ENCODE measurements at regions not wholly inside any gene's neighbourhood (a gene's known extent, or its start where the extent isn't known, plus 50 kb on each side); places are given as distances from the start of the nearest gene placed in this dataset.

DNA sequence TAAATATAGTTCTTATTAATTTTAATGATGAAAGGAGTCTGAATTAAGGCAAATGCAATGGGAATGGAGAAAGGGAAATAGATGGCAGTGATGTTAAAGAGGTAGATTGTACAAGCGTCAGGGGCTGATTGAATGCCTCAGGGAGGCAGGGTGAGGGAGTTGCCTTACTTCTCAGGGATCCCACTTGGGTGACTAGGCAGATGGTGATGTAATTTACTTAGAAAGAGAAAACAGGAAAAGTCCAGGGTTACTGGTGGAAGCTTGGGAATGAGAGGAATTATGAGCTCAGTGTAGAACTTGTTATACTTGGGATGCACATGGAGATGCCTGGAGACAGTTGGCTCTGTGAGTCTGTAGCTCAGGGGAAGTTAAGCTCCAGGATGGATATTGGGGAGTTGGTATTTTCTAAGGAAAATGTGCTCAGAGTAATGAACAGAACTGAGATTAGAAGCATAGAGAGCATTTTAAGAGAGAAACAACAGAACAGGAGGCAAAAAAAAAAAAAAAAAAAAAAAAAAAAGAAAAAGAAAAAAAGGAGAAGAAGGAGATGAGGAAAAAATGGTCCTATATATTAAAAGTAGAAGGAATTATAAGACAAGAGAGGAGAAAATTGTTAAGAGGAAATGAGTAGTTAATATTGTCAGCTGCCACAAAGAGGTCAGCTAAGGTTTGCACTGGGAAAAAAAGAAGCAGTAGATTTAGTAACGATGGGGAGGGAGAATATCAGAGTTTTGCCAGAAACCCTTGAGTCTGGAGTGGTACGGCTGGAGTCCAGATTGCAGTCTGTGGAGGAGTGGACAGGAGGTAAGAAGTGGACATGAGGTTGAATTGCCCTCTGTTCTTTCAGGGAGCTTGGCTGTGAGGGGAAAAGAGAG is 88.0 kb upstream of the ELL2 start:
- Histone ChIP-seq H3K4me3 (replicated peaks; ENCODE audit: insufficient read depth, low read length) (no peak overlapping the region), H3K27ac (replicated peaks) (no peak overlapping the region), H3K27me3 (ENCODE audit: insufficient read depth, poor library complexity, severe bottlenecking) (no peaks in the 10 kb centered on the region)
- TF ChIP-seq POLR2AphosphoS5 (IDR thresholded peaks at IDR 0.05; ENCODE audit: low read depth) (no peak), GABPA (IDR thresholded peaks at IDR 0.05; ENCODE audit: low read depth) (no peak), SPI1 (IDR thresholded peaks at IDR 0.05; ENCODE audit: borderline replicate concordance, low read depth) (no peak)
- TF ChIP-seq, protein P1, sequence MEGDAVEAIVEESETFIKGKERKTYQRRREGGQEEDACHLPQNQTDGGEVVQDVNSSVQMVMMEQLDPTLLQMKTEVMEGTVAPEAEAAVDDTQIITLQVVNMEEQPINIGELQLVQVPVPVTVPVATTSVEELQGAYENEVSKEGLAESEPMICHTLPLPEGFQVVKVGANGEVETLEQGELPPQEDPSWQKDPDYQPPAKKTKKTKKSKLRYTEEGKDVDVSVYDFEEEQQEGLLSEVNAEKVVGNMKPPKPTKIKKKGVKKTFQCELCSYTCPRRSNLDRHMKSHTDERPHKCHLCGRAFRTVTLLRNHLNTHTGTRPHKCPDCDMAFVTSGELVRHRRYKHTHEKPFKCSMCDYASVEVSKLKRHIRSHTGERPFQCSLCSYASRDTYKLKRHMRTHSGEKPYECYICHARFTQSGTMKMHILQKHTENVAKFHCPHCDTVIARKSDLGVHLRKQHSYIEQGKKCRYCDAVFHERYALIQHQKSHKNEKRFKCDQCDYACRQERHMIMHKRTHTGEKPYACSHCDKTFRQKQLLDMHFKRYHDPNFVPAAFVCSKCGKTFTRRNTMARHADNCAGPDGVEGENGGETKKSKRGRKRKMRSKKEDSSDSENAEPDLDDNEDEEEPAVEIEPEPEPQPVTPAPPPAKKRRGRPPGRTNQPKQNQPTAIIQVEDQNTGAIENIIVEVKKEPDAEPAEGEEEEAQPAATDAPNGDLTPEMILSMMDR (IDR thresholded peaks at IDR 0.05; ENCODE audit: insufficient read depth, low read length), result no peak
- TF ChIP-seq, protein P2, sequence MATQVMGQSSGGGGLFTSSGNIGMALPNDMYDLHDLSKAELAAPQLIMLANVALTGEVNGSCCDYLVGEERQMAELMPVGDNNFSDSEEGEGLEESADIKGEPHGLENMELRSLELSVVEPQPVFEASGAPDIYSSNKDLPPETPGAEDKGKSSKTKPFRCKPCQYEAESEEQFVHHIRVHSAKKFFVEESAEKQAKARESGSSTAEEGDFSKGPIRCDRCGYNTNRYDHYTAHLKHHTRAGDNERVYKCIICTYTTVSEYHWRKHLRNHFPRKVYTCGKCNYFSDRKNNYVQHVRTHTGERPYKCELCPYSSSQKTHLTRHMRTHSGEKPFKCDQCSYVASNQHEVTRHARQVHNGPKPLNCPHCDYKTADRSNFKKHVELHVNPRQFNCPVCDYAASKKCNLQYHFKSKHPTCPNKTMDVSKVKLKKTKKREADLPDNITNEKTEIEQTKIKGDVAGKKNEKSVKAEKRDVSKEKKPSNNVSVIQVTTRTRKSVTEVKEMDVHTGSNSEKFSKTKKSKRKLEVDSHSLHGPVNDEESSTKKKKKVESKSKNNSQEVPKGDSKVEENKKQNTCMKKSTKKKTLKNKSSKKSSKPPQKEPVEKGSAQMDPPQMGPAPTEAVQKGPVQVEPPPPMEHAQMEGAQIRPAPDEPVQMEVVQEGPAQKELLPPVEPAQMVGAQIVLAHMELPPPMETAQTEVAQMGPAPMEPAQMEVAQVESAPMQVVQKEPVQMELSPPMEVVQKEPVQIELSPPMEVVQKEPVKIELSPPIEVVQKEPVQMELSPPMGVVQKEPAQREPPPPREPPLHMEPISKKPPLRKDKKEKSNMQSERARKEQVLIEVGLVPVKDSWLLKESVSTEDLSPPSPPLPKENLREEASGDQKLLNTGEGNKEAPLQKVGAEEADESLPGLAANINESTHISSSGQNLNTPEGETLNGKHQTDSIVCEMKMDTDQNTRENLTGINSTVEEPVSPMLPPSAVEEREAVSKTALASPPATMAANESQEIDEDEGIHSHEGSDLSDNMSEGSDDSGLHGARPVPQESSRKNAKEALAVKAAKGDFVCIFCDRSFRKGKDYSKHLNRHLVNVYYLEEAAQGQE (IDR thresholded peaks at IDR 0.05; ENCODE audit: insufficient replicate concordance, low read depth), result no peak
- no peak for DNase-seq (ENCODE audit: low read depth in 1 of 2, low spot score in 1 of 2)

DNA sequence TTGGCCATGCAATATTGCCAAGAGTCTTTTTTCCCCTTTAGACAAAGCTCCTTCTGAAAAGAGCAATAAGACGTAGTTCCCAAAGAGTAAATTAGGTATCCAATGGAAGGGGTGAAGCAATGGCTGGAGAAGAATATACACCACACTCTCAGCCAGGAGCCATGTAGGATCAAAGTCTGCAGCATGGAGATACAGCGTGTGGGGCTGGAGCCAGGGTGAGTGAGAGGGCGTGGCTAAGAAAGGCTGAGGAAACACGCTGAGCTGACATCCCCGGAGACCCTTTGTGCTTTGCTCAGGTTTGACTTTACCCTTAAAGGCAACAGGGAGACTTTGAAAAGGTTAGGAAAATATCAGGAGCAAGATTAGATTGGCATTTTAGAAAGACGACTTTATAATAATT is 87.1 kb upstream of the ELL2 start:
- H3K27me3 ChIP-seq (ENCODE audit: insufficient read depth, poor library complexity, severe bottlenecking), result no peaks in the 10 kb centered on the region
- no peak overlapping the region for H3K27ac ChIP-seq (replicated peaks)
- no peak for DNase-seq (ENCODE audit: low read depth in 1 of 2, low spot score in 1 of 2)
- H3K4me3 ChIP-seq (replicated peaks; ENCODE audit: insufficient read depth, low read length), result no peak overlapping the region
- no peak for TF ChIP-seq GABPA (IDR thresholded peaks at IDR 0.05; ENCODE audit: low read depth)
- TF ChIP-seq SPI1 (IDR thresholded peaks at IDR 0.05; ENCODE audit: borderline replicate concordance, low read depth), result no peak
- TF ChIP-seq, protein P1 (IDR thresholded peaks at IDR 0.05; ENCODE audit: insufficient read depth, low read length), result no peak
- TF ChIP-seq POLR2AphosphoS5 (IDR thresholded peaks at IDR 0.05; ENCODE audit: low read depth), result no peak

DNA sequence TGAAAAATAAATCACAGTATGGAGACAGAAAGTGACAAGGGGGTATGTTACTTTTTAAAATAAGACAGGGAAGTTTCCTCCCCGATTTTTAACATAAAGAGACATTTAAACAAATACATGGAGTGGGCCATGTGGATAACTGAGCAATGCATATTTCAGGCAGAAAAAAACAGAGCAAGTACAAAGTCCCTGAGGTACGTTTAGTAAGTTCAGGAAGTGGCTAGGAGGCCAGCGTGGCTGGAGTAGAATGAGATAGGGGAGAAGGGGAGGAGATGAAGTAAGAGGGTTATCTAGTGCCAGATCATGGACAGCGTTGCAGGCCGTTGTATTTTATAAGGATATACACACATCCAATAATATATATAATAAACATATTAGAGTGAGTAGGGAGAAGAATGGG is 84.2 kb upstream of the ELL2 start:
- DNase-seq (ENCODE audit: low read depth in 1 of 2, low spot score in 1 of 2), result no peak
- no peak overlapping the region for H3K4me3 ChIP-seq (replicated peaks; ENCODE audit: insufficient read depth, low read length)
- TF ChIP-seq, protein P2 (IDR thresholded peaks at IDR 0.05; ENCODE audit: insufficient replicate concordance, low read depth), result no peak
- TF ChIP-seq SPI1 (IDR thresholded peaks at IDR 0.05; ENCODE audit: borderline replicate concordance, low read depth) (no peak), GABPA (IDR thresholded peaks at IDR 0.05; ENCODE audit: low read depth) (no peak), POLR2AphosphoS5 (IDR thresholded peaks at IDR 0.05; ENCODE audit: low read depth) (no peak)
- TF ChIP-seq, protein P1 (IDR thresholded peaks at IDR 0.05; ENCODE audit: insufficient read depth, low read length), result no peak
- H3K27me3 ChIP-seq (ENCODE audit: insufficient read depth, poor library complexity, severe bottlenecking), result no peaks in the 10 kb centered on the region
- peak overlapping the region; percentile 23 for H3K27ac ChIP-seq (replicated peaks)
